GM12865 (cell line): ENCODE measurements at regions not wholly inside any gene's neighbourhood (a gene's known extent, or its start where the extent isn't known, plus 50 kb on each side); places are given as distances from the start of the nearest gene placed in this dataset.

Source experiments
- DNase-seq: peaks from one replicate; pipeline ENCODE4 v3.0.0; 2010; ENCODE audit warnings: low read depth
- H3K4me3 ChIP-seq: 2 replicates; pipeline ENCODE4 v1.5.1; 2011; ENCODE audit warnings: mild to moderate bottlenecking, low read depth, low read length, control low read depth
- CTCF ChIP-seq: IDR thresholded peaks from 2 replicates; pipeline ENCODE4 v1.5.1; 2011; ENCODE audit warnings: low read length, control low read depth, low read depth, inconsistent platforms; ENCODE audit not compliant: insufficient read depth; ENCODE audit errors: missing control alignments

DNA sequence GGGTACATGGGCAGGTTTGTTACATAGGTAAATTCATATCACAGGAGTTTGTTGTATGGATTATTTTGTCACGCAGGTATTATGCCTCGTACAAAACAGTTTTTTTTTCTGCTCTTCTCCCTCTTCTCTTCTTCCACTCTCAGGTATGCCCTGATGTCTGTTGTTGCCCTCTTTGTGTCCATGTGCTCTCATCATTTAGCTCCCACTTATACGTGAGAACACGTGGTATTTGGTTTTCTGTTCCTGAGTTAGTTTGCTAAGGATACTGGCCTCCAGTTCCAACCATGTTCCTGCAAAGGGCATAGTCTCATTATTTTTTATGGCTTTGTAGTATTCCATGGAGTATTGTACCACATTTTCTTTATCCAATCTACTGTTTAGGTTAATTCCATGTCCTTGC lies 65.7 kb downstream of the UNC5CL start:
- H3K4me3 ChIP-seq, result no peak overlapping the region
- DNase-seq, result no peak
- no peak for TF ChIP-seq CTCF

GRCh38 chr6:40972814-40973213 lies 66.2 kb downstream of the UNC5CL start:
- TF ChIP-seq CTCF, result no peak
- no peak overlapping the region for H3K4me3 ChIP-seq
- no peak for DNase-seq

DNA sequence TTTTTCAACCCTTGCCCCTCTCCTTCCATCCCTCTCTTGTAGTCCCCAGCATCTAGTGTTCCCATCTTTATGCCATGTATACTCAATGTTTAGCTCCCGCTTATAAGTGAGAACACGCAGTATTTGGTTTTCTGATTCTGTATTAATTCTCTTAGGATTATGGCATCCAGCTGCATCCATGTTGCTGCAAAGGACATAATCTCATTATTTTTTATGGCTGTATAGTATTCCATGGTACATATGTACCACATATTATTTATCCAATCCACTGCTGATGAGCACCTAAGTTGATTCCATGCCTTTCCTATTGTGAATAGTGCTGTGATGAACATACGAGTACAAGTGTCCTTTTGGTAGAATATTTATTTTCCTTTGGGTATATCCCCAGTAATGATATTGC lies 66.8 kb downstream of the UNC5CL start:
- TF ChIP-seq CTCF, result no peak
- DNase-seq, result no peak
- H3K4me3 ChIP-seq, result no peak overlapping the region

- TF ChIP-seq CTCF, result no peak
- DNase-seq, result no peak
- no peak overlapping the region for H3K4me3 ChIP-seq
These were observed 70.3 kb downstream of the UNC5CL start for GRCh38 chr6:40968620-40969164.

GRCh38 chr6:40966860-40967259 lies 72.2 kb downstream of the UNC5CL start:
- DNase-seq, result no peak
- no peak overlapping the region for H3K4me3 ChIP-seq
- TF ChIP-seq CTCF, result no peak

DNA sequence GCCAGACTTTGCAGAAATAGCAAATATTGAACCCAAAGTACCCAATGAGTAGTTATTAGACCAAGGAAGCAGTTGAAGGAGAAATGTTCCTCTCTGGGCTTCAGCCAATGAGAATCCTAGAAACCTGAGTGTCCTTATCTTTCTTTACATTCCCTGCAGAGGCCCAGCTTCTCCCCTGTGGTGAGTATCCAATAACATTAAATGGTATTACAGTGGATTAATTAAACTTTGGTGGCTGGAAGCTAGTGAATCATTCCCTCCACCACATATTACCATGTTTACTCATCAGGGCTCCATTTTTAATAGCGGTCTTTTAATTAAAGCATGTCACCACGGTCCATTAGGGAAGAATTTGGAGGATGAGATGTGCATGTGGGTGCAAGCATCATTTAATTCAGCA lies 74.0 kb downstream of the UNC5CL start:
- no peak for DNase-seq
- no peak overlapping the region for H3K4me3 ChIP-seq
- no peak for TF ChIP-seq CTCF

GRCh38 chr6:40963019-40963418 lies 76.0 kb downstream of the UNC5CL start:
- TF ChIP-seq CTCF, result no peak
- DNase-seq, result no peak
- no peak overlapping the region for H3K4me3 ChIP-seq
